ENCODE measurements at regions not wholly inside any gene's neighbourhood (a gene's known extent, or its start where the extent isn't known, plus 50 kb on each side); places are given as distances from the start of the nearest gene placed in this dataset.

DNA sequence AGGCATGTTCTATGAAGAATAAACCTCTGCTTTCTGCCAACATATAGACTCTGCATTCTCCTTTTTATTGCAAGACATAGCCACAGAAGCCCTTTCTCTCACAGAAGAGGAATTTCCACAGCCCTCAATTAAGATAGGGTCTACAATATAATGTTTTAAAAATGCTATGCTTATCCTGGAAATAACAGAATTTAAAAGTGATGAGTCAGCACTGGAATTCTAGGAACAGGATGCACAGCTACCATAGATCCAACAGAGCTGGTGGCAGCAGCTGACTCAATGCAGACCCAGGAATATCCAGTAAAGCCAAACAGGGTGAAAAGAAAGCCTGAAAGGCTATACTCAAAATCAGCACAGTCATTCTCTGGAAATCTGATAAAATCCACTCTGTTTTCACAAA lies 866.9 kb downstream of the TRIB2 start:
- no peaks in the 10 kb centered on the region for H3K36me3 Mint-ChIP-seq (ENCODE audit: low read depth)
- no peak overlapping the region for H3K4me3 Mint-ChIP-seq
- no peak overlapping the region for H3K27ac Mint-ChIP-seq
- H3K4me1 Mint-ChIP-seq, result no peaks in the 10 kb centered on the region
- no peak for DNase-seq
- H3K27me3 Mint-ChIP-seq, result no peaks in the 10 kb centered on the region
- ATAC-seq, result no peak
- no peaks in the 10 kb centered on the region for H3K9me3 ChIP-seq (ENCODE audit: control insufficient read depth, low read length, poor library complexity, severe bottlenecking)

DNA sequence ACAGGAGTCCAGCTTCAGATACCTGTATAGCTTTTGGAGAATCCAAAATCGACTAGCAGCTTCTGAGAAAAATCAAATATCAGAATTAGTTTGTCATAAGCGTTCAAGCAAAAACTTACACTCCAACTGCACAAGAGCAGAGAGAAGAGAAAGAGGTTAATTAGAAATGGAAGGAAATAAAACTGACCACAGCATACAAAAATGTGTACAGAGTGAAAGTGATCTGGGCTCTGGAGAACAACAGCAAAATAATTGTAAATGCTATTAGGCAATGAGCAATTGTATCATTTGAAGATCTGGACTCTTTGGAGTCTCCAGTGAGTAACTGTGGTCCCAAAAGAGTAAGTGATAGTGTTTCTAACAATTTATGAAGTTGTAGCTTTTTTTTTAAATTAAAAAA lies 867.3 kb downstream of the TRIB2 start:
- Mint-ChIP-seq H3K27me3 (no peaks in the 10 kb centered on the region), H3K4me1 (no peaks in the 10 kb centered on the region), H3K36me3 (ENCODE audit: low read depth) (no peaks in the 10 kb centered on the region), H3K4me3 (no peak overlapping the region), H3K27ac (no peak overlapping the region)
- ATAC-seq (no peak), DNase-seq (no peak)
- no peaks in the 10 kb centered on the region for H3K9me3 ChIP-seq (ENCODE audit: control insufficient read depth, low read length, poor library complexity, severe bottlenecking)

DNA sequence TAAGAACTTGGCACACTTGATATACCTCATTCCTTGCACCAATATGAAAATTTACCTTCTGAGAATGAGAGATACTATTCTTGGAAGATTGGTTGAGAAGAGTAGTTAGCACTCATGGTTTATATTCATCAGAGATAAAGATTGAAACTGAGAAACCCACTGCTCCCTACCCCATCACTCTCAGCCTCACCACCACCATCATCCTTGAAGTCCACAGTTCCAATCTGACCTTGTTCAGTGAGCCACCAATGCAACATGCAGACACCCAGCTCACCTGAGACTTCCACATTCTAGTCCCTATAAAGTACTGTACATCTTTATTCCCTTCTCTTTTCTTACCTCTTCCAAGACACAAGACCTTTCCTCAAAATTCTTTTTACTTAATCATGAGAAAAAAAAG lies 869.0 kb downstream of the TRIB2 start:
- Mint-ChIP-seq H3K4me3 (no peak overlapping the region), H3K27me3 (no peaks in the 10 kb centered on the region), H3K36me3 (ENCODE audit: low read depth) (no peaks in the 10 kb centered on the region), H3K27ac (no peak overlapping the region), H3K4me1 (no peaks in the 10 kb centered on the region)
- DNase-seq (no peak), ATAC-seq (no peak)
- H3K9me3 ChIP-seq (ENCODE audit: control insufficient read depth, low read length, poor library complexity, severe bottlenecking), result no peaks in the 10 kb centered on the region

DNA sequence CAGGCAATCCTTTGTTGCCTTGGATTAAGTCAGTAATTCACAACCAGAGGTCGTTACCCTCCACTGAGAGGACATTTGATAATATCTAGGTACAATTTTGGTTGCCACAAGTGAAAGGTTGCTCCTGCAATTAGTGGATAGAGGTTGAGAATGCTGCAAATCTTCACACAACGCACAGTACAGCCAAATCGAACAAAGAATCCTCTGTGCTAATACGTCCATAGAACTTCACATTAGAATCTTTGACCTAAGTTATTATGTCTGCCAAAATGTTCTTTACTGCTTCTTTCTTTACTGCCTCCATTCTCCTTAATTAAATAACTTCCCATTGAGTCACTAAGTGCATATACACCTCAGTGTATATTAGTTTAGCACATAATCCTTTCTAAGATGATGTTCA lies 879.5 kb downstream of the TRIB2 start:
- Mint-ChIP-seq H3K36me3 (ENCODE audit: low read depth) (no peaks in the 10 kb centered on the region), H3K27me3 (no peaks in the 10 kb centered on the region), H3K4me1 (no peaks in the 10 kb centered on the region), H3K4me3 (no peak overlapping the region), H3K27ac (no peak overlapping the region)
- DNase-seq (no peak), ATAC-seq (no peak)
- no peaks in the 10 kb centered on the region for H3K9me3 ChIP-seq (ENCODE audit: control insufficient read depth, low read length, poor library complexity, severe bottlenecking)

DNA sequence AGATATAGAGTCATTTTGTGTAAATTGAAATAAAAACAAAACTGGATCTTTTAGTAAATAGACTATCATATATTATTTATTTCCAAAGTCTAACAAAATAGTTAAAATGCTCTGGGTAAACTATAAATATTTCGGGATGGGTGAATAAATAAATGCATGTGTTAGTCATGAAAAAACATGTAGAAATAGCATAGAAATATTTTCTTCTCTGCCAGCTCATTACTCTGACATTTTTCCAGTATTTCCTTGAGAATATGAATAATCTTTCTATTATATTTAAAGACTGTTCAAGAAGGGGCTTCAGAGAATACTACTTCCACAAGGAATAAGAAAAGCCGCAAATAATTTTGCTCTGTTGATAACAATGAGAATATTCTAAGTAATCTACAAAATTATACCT lies 880.4 kb downstream of the TRIB2 start:
- H3K4me3 Mint-ChIP-seq, result no peak overlapping the region
- H3K27ac Mint-ChIP-seq, result no peak overlapping the region
- no peaks in the 10 kb centered on the region for H3K27me3 Mint-ChIP-seq
- H3K36me3 Mint-ChIP-seq (ENCODE audit: low read depth), result no peaks in the 10 kb centered on the region
- ATAC-seq (no peak), DNase-seq (no peak)
- no peaks in the 10 kb centered on the region for H3K9me3 ChIP-seq (ENCODE audit: control insufficient read depth, low read length, poor library complexity, severe bottlenecking)
- no peaks in the 10 kb centered on the region for H3K4me1 Mint-ChIP-seq

DNA sequence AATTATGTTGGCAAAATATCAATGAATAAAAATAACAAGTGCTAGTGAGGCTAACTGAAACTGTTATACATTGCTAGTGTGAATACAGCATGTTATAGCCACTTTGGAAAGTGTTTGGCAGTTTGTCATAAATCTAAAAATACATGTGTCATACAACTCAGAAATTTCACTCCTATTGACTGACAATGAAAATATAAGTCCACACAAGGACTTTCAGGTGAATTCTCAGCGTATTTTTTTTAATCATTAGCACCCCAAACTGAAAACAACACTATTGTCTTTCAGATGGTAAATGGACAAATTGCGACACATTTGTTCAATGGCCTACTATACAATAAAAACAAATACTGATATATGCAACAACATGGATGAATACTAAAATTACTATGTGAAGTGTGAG lies 884.8 kb downstream of the TRIB2 start:
- no peaks in the 10 kb centered on the region for H3K4me1 Mint-ChIP-seq
- no peak overlapping the region for H3K27ac Mint-ChIP-seq
- no peaks in the 10 kb centered on the region for H3K9me3 ChIP-seq (ENCODE audit: control insufficient read depth, low read length, poor library complexity, severe bottlenecking)
- no peaks in the 10 kb centered on the region for H3K36me3 Mint-ChIP-seq (ENCODE audit: low read depth)
- no peak for DNase-seq
- no peaks in the 10 kb centered on the region for H3K27me3 Mint-ChIP-seq
- H3K4me3 Mint-ChIP-seq, result no peak overlapping the region
- no peak for ATAC-seq

DNA sequence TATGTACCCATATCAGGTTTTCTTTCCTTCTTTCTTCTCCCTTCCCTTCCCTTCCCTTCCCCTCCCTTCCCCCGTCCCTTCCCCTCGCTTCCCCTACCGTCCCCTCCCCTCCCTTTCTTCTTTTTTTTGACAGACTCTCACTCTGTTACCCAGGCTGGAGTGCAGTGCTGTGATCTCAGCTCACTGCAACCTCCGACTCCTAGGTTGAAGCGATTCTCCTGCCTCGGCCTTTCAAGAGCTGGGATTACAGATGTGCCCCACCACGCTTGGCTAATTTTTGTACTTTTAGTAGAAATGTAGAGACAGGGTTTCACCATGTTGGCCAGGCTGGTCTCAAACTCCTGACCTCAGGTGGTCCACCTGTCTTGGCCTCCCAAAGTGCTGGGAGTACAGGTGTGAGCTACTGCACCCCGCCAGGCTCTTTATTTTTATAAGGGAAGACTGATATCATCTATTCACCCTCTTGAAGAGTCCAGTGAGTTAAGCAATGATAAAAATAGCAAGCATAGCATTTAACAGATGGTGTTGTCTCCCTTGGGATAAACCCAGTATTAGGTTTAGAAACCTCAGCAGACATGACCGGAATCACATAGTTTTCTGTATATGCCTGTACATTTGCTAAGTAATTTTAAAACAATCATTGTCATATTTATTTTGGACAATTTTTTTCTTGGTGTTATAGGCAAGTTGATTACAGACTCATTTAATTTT lies 888.4 kb downstream of the TRIB2 start:
- H3K9me3 ChIP-seq (ENCODE audit: control insufficient read depth, low read length, poor library complexity, severe bottlenecking), result no peaks in the 10 kb centered on the region
- no peak for DNase-seq
- Mint-ChIP-seq H3K4me3 (no peak overlapping the region), H3K27ac (no peak overlapping the region), H3K4me1 (no peaks in the 10 kb centered on the region), H3K36me3 (ENCODE audit: low read depth) (no peaks in the 10 kb centered on the region), H3K27me3 (no peaks in the 10 kb centered on the region)
- ATAC-seq, result no peak

DNA sequence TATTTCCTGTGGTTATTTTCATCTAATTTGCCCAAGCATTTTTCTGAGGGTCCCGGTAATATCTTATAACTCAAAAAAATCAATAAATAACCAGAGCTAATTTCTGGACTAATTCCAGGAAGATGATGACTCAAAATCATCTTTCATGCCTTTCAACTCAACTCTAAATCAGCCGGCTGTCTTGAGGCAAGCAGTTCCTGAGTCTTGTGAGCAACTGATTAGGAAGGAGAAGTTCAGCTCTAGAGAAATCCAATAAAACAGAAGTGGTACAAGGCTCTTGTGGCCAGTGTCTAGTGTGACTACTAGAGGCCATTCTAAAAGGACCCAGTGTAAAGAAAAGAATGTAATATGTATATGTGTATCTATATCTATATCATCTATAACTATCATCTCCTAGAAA lies 890.4 kb downstream of the TRIB2 start:
- Mint-ChIP-seq H3K27ac (no peak overlapping the region), H3K36me3 (ENCODE audit: low read depth) (no peaks in the 10 kb centered on the region)
- no peak for ATAC-seq

DNA sequence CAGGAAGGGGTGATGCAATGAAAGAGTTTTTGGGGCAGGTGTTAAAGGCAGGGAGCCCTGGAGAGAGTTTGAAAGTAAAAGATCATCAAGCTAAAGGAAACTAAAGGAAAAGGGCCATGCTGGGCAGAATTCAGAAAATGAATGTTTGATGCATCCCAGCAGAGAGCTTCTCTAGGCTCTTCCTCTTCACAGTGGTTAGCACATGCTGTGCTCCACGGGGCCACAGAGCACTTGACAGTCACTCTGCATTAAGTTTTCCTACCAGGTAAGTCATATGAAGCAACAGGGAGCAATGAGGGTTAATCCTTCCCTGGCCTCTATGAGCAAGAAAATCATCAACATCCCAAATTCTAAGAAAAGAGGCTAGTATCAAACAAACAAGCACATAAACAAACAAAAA lies 895.2 kb downstream of the TRIB2 start:
- Mint-ChIP-seq H3K27me3 (no peaks in the 10 kb centered on the region), H3K4me3 (no peak overlapping the region), H3K27ac (no peak overlapping the region), H3K4me1 (no peaks in the 10 kb centered on the region), H3K36me3 (ENCODE audit: low read depth) (no peaks in the 10 kb centered on the region)
- DNase-seq, result no peak
- H3K9me3 ChIP-seq (ENCODE audit: control insufficient read depth, low read length, poor library complexity, severe bottlenecking), result no peaks in the 10 kb centered on the region
- no peak for ATAC-seq

More for the DNA sequence above, 890.4 kb downstream of the TRIB2 start:
- Mint-ChIP-seq H3K4me1 (no peaks in the 10 kb centered on the region), H3K27me3 (no peaks in the 10 kb centered on the region), H3K4me3 (no peak overlapping the region)
- no peaks in the 10 kb centered on the region for H3K9me3 ChIP-seq (ENCODE audit: control insufficient read depth, low read length, poor library complexity, severe bottlenecking)
- DNase-seq, result no peak

DNA sequence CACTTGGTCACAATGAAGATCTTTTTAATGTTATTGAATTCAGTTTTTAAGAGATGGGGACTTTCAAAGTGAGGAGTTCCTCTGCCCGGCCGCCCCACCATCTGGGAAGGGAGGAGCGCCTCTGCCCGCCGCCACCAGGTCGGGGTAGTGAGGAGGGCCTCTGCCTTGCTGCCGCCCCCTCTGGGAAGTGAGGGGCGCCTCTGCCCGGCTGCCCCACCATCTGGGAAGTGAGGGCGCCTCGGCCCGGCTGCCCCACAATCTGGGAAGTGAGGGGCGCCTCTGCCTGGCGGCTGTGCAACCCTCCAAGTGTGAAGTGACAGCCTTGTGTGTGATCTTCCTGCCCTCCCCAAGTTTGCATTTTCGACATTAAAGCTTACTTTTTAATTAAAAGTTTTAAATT lies 899.3 kb downstream of the TRIB2 start:
- no peak for ATAC-seq

DNA sequence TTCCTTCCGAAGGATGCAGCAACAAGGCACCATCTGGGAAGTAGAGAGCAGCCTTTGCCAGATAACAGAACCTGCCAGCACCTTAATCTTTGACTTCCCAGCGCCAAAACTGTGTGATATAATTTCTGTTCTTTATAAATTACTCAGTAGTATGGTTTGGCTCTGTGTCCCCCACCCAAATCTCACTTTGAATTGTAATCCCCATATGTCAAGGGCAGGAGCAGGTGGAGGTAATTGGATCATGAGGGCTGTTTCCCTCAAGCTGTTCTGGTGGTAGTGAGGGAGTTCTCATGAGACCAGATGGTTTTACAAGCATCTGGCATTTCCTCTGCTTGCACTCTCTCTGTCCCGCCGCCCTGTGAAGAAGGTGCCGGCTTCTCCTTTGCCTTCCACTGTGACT lies 899.9 kb downstream of the TRIB2 start:
- Mint-ChIP-seq H3K4me1 (no peaks in the 10 kb centered on the region), H3K36me3 (ENCODE audit: low read depth) (no peaks in the 10 kb centered on the region), H3K27me3 (no peaks in the 10 kb centered on the region), H3K27ac (no peak overlapping the region), H3K4me3 (no peak overlapping the region)
- DNase-seq (no peak), ATAC-seq (no peak)
- no peaks in the 10 kb centered on the region for H3K9me3 ChIP-seq (ENCODE audit: control insufficient read depth, low read length, poor library complexity, severe bottlenecking)

More for the DNA sequence above, 899.3 kb downstream of the TRIB2 start:
- no peaks in the 10 kb centered on the region for H3K27me3 Mint-ChIP-seq
- H3K4me1 Mint-ChIP-seq, result no peaks in the 10 kb centered on the region
- H3K36me3 Mint-ChIP-seq (ENCODE audit: low read depth), result no peaks in the 10 kb centered on the region
- no peak overlapping the region for H3K4me3 Mint-ChIP-seq
- no peak for DNase-seq
- H3K9me3 ChIP-seq (ENCODE audit: control insufficient read depth, low read length, poor library complexity, severe bottlenecking), result no peaks in the 10 kb centered on the region
- no peak overlapping the region for H3K27ac Mint-ChIP-seq

DNA sequence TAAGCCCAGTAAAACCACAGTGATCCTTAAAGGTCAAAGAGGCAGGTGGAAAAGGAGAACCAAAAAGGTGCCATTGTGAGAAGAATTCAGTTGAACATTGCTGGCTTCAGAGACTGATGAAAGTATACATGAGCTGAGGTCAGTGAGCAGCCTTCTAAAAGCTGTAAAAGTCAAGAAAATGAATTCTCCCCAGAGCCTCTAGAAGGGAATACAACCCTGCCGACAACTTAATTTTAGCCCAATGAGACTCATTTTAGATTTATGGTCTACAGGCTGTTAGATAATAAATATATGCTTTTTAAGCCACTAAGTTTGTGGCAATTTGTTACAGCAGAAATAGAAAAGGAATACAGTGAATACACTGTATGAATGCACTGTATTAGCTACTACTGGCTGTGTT lies 911.4 kb downstream of the TRIB2 start:
- Mint-ChIP-seq H3K36me3 (ENCODE audit: low read depth) (no peaks in the 10 kb centered on the region), H3K4me3 (no peak overlapping the region), H3K27me3 (no peaks in the 10 kb centered on the region), H3K4me1 (no peaks in the 10 kb centered on the region), H3K27ac (no peak overlapping the region)
- DNase-seq (no peak), ATAC-seq (no peak)
- no peaks in the 10 kb centered on the region for H3K9me3 ChIP-seq (ENCODE audit: control insufficient read depth, low read length, poor library complexity, severe bottlenecking)

DNA sequence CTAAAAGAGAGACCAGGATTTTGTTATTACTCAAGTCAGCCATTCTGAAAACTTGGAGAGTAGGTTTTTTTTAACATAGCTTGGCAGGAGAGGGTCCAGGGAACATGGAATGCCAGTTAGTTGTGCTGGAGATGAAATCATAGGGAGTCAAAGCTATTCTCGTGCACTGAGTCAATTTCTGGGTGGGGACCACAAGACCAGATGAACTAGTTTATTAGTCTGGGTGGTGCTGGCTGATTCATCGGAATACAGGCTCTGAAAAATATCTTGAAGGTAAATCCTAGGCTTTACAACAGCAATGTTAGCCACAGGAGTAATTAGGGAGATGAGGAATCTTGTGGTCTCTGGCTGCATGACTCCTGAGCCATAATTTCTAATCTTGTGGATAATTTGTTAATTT lies 921.4 kb downstream of the TRIB2 start:
- no peaks in the 10 kb centered on the region for H3K36me3 Mint-ChIP-seq (ENCODE audit: low read depth)

DNA sequence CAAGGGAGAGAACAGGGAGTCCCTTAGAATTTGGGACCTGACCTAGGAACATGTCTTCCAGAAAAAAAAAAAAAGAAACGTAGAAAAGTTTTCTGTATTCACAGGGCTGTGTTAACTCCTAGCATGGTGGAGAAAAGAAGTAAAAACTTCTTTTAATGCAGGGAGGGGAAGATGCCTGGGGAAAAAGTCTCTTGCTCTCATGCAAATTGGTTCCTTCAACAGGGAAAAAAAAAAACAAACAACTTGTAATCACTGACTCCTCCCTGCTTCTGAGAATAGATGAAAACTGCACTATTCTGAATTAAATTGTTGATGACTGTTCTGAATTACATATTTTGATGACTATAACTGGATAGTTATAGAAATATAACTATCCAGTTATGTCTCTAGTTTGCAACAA lies 933.2 kb downstream of the TRIB2 start:
- no peak for DNase-seq
- Mint-ChIP-seq H3K27ac (no peak overlapping the region), H3K27me3 (no peaks in the 10 kb centered on the region), H3K36me3 (ENCODE audit: low read depth) (no peaks in the 10 kb centered on the region), H3K4me1 (no peaks in the 10 kb centered on the region), H3K4me3 (no peak overlapping the region)
- no peaks in the 10 kb centered on the region for H3K9me3 ChIP-seq (ENCODE audit: control insufficient read depth, low read length, poor library complexity, severe bottlenecking)
- no peak for ATAC-seq

More for the DNA sequence above, 921.4 kb downstream of the TRIB2 start:
- H3K9me3 ChIP-seq (ENCODE audit: control insufficient read depth, low read length, poor library complexity, severe bottlenecking), result no peaks in the 10 kb centered on the region
- Mint-ChIP-seq H3K27me3 (no peaks in the 10 kb centered on the region), H3K4me1 (no peaks in the 10 kb centered on the region), H3K27ac (no peak overlapping the region), H3K4me3 (no peak overlapping the region)
- DNase-seq (no peak), ATAC-seq (no peak)
